Naive thymus-derived CD4-positive, alpha-beta T cell (primary cell): ENCODE measurements at regions not wholly inside any gene's neighbourhood (a gene's known extent, or its start where the extent isn't known, plus 50 kb on each side); places are given as distances from the start of the nearest gene placed in this dataset.

Experiments used
- ATAC-seq: fragments of 150-1000 bp; cut with Tn5 transposase; 2 replicates; pipeline ENCODE4 v1.10.0; 2021; ENCODE audit warnings: mild to moderate bottlenecking, moderate library complexity
- CTCF ChIA-PET: fragments of 350-600 bp; sonication (Branson Sonifier 250); formaldehyde crosslinking; loops from one replicate; lab custom pipeline; 2021; ENCODE audit warnings: antibody characterized with exemption; lab: Charles Lee
- POLR2A ChIA-PET: fragments of 350-600 bp; sonication (Branson Sonifier 250); formaldehyde crosslinking; loops from one replicate; lab custom pipeline; 2021; ENCODE audit warnings: antibody characterized with exemption, inconsistent platforms; lab: Charles Lee
- DNase-seq, 9 donors: peaks; one replicate each; pipeline versions ENCODE4 v3.0.0 to v3.0.0-alpha.2; 2020 to 2022; ENCODE audit warnings: mixed read lengths in 1 of 9
- H3K27ac ChIP-seq: one replicate; pipeline ENCODE4 v1.7.0; 2013; ENCODE audit warnings: mild to moderate bottlenecking, low read depth, low read length, moderate library complexity
- H3K27me3 ChIP-seq, 2 donors: one replicate each; pipeline ENCODE4 v1.7.0; 2013; ENCODE audit warnings: low read length in 2 of 2, mild to moderate bottlenecking in 2 of 2, moderate library complexity in 2 of 2; ENCODE audit not compliant: control insufficient read depth in 2 of 2, insufficient read depth in 2 of 2
- H3K36me3 ChIP-seq, 3 experiments: 1 replicate in 2 of 3; 2 replicates in 1 of 3; pipeline ENCODE4 v1.7.0; 2013; ENCODE audit warnings: low read length in 3 of 3, mild to moderate bottlenecking in 3 of 3, moderate library complexity in 1 of 3; ENCODE audit not compliant: insufficient read depth in 3 of 3, control insufficient read depth in 2 of 3
- H3K4me1 ChIP-seq, 2 donors: one replicate each; pipeline ENCODE4 v1.7.0; 2013; ENCODE audit warnings: low read length in 2 of 2, mild to moderate bottlenecking in 2 of 2, moderate library complexity in 1 of 2; ENCODE audit not compliant: control insufficient read depth in 2 of 2, insufficient read depth in 2 of 2
- H3K4me3 ChIP-seq: 2 replicates; pipeline ENCODE4 v1.7.0; 2013; ENCODE audit warnings: mild to moderate bottlenecking, low read length
- H3K9me3 ChIP-seq, 3 experiments: 1 replicate in 2 of 3; 2 replicates in 1 of 3; pipeline ENCODE4 v1.7.0; 2013; ENCODE audit warnings: low read length in 3 of 3; ENCODE audit not compliant: control insufficient read depth in 2 of 3
- H3K27ac Mint-ChIP-seq, 9 donors: one replicate each; pipeline ENCODE4 v1.8.0; 2020 to 2022; ENCODE audit warnings: mixed read lengths in 9 of 9, mild to moderate bottlenecking in 8 of 9, moderate library complexity in 5 of 9, inconsistent platforms in 2 of 9
- H3K27me3 Mint-ChIP-seq, 5 donors: one replicate each; pipeline ENCODE4 v1.8.0; 2021 to 2022; ENCODE audit warnings: mixed read lengths in 5 of 5, mild to moderate bottlenecking in 1 of 5
- H3K36me3 Mint-ChIP-seq, 5 donors: one replicate each; pipeline ENCODE4 v1.8.0; 2020 to 2022; ENCODE audit warnings: mixed read lengths in 5 of 5, mild to moderate bottlenecking in 3 of 5, inconsistent platforms in 1 of 5
- H3K4me1 Mint-ChIP-seq, 7 donors: one replicate each; pipeline ENCODE4 v1.8.0; 2020 to 2022; ENCODE audit warnings: mixed read lengths in 7 of 7, mild to moderate bottlenecking in 3 of 7, inconsistent platforms in 1 of 7
- H3K4me3 Mint-ChIP-seq, 10 donors: one replicate each; pipeline ENCODE4 v1.8.0; 2020 to 2022; ENCODE audit warnings: mild to moderate bottlenecking in 10 of 10, mixed read lengths in 10 of 10, moderate library complexity in 6 of 10, inconsistent platforms in 2 of 10
- H3K9me3 Mint-ChIP-seq, 11 donors: one replicate each; pipeline ENCODE4 v1.8.0; 2020 to 2022; ENCODE audit warnings: mixed read lengths in 11 of 11, mild to moderate bottlenecking in 4 of 11, inconsistent platforms in 1 of 11, moderate library complexity in 1 of 11
- intact Hi-C, 2 donors: fragments of 100-400 bp; cut with micrococcal nuclease; formaldehyde crosslinking; loops; one replicate each; pipeline ENCODE4 v1.15.1; 2023

DNA sequence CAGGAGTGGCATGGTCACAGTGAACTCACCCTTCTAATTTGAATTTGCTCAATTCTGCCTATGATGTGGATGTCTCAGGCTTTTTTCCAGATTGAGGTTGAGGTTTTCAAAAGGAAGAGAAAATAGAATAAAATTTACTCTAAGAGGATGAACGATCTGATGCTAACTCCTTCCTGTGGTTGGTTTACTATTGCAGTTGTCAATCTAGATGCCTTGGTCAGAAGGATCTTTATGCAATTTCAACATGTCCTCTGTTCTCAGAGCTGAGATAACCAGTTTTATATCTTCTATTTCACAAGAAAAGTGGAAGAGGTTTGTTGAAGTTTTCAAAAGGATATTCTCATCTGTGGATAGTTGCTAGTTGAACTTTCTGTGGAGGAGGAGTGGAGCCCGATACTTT lies 150.7 kb upstream of the WDR11 start:
- no peak overlapping the region for H3K4me3 ChIP-seq

GRCh38 chr10:120701381-120701780 lies 149.8 kb upstream of the WDR11 start:
- H3K36me3 ChIP-seq: no peaks in the 10 kb centered on the region
- no peaks in the 10 kb centered on the region for H3K27me3 ChIP-seq
- peak; percentile 53 for ATAC-seq
- H3K4me1 ChIP-seq: no peaks in the 10 kb centered on the region
- H3K9me3 Mint-ChIP-seq: peaks cover 7 to 42% (median 21%) of the 10 kb centered on the region in 11 donors
- H3K9me3 ChIP-seq: peaks cover 0 to 18% (median 0%) of the 10 kb centered on the region in 3 experiments
- H3K4me3 ChIP-seq: no peak overlapping the region
- H3K4me1 Mint-ChIP-seq: no peaks in the 10 kb centered on the region
- DNase-seq: no peak
- ChIA-PET CTCF (no interaction called here), POLR2A (no interaction called here)
- intact Hi-C loops: no loop called here
- H3K36me3 Mint-ChIP-seq: peaks cover 0 to 13% (median 4%) of the 10 kb centered on the region in 5 donors
- no peak overlapping the region for H3K27ac ChIP-seq
- H3K4me3 Mint-ChIP-seq: no peak overlapping the region
- peaks cover 0 to 16% (median 0%) of the 10 kb centered on the region in 5 donors for H3K27me3 Mint-ChIP-seq
- H3K27ac Mint-ChIP-seq: no peak overlapping the region

More for the DNA sequence above, 150.7 kb upstream of the WDR11 start:
- H3K4me1 Mint-ChIP-seq: no peaks in the 10 kb centered on the region
- DNase-seq: no peak
- Histone ChIP-seq H3K36me3 (no peaks in the 10 kb centered on the region), H3K27me3 (no peaks in the 10 kb centered on the region), H3K9me3 (peaks cover 0 to 18% (median 0%) of the 10 kb centered on the region in 3 experiments), H3K4me1 (no peaks in the 10 kb centered on the region), H3K27ac (no peak overlapping the region)
- intact Hi-C loops: no loop called here
- ChIA-PET CTCF (no interaction called here), POLR2A (no interaction called here)
- peak; percentile 56 for ATAC-seq
- H3K27me3 Mint-ChIP-seq: peaks cover 0 to 16% (median 0%) of the 10 kb centered on the region in 5 donors
- peaks cover 8 to 51% (median 27%) of the 10 kb centered on the region in 11 donors for H3K9me3 Mint-ChIP-seq
- H3K4me3 Mint-ChIP-seq: no peak overlapping the region
- no peak overlapping the region for H3K27ac Mint-ChIP-seq
- peaks cover 0 to 13% (median 4%) of the 10 kb centered on the region in 5 donors for H3K36me3 Mint-ChIP-seq

DNA sequence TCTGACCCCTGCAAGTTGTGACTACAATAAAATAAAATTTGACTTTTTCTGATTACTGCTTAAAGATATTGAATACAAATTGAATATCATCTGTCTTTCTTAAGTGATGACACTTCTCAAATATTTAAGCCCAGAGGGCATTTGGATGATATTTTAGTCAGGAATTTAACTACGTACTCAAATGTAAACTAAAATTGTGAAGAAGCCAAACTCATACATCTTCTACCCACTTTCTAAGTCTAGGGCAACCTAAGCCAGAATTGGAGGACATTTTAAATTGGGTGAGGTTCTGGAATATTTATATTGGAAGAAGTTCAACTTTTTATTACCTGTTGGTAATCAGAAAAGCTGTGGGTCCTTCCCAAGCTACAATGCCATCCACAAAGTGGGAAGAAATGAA lies 149.1 kb upstream of the WDR11 start:
- Mint-ChIP-seq H3K27me3 (peaks cover 0 to 19% (median 0%) of the 10 kb centered on the region in 5 donors), H3K36me3 (peaks cover 0 to 13% (median 4%) of the 10 kb centered on the region in 5 donors), H3K9me3 (peaks cover 5 to 37% (median 20%) of the 10 kb centered on the region in 11 donors), H3K27ac (no peak overlapping the region), H3K4me3 (no peak overlapping the region), H3K4me1 (no peaks in the 10 kb centered on the region)
- intact Hi-C loops: no loop called here
- DNase-seq: no peak
- ATAC-seq: no peak
- Histone ChIP-seq H3K27me3 (no peaks in the 10 kb centered on the region), H3K27ac (no peak overlapping the region), H3K36me3 (no peaks in the 10 kb centered on the region), H3K4me3 (no peak overlapping the region), H3K9me3 (peaks cover 0 to 18% (median 0%) of the 10 kb centered on the region in 3 experiments), H3K4me1 (no peaks in the 10 kb centered on the region)
- ChIA-PET CTCF (no interaction called here), POLR2A (no interaction called here)

DNA sequence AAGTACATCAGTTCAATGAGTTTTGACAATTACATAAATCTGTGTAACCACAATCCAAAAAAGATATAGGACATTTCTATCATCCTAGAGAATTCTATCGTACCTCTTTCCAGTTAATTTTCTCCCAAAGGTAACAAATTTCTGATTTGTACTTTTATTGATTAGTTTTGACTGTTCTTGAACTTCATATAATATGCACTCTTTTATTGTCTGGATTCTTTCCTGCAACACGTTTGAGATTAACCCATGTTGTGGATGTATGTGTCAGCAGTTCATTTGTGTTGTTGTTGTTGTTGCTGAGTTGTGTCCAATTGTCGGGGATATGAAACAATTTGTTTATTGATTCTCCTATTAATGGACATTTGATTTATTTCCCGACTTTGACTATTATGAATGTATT lies 145.9 kb upstream of the WDR11 start:
- CTCF ChIA-PET: no interaction called here
- DNase-seq (no peak), ATAC-seq (no peak)
- intact Hi-C loops: no loop called here
- Histone ChIP-seq H3K36me3 (no peaks in the 10 kb centered on the region), H3K27ac (no peak overlapping the region), H3K9me3 (no peaks in the 10 kb centered on the region), H3K4me3 (no peak overlapping the region), H3K27me3 (no peaks in the 10 kb centered on the region), H3K4me1 (no peaks in the 10 kb centered on the region)
- no peak overlapping the region for H3K4me3 Mint-ChIP-seq
- H3K27ac Mint-ChIP-seq: no peak overlapping the region
- peaks cover 0 to 17% (median 3%) of the 10 kb centered on the region in 5 donors for H3K27me3 Mint-ChIP-seq
- H3K4me1 Mint-ChIP-seq: no peaks in the 10 kb centered on the region
- no peaks in the 10 kb centered on the region for H3K36me3 Mint-ChIP-seq
- POLR2A ChIA-PET: no interaction called here
- peaks cover 0 to 7% (median 4%) of the 10 kb centered on the region in 11 donors for H3K9me3 Mint-ChIP-seq

- Histone ChIP-seq H3K27me3 (no peaks in the 10 kb centered on the region), H3K36me3 (no peaks in the 10 kb centered on the region), H3K27ac (no peak overlapping the region), H3K4me1 (no peaks in the 10 kb centered on the region), H3K9me3 (no peaks in the 10 kb centered on the region), H3K4me3 (no peak overlapping the region)
- H3K4me3 Mint-ChIP-seq: no peak overlapping the region
- peaks cover 0 to 7% (median 0%) of the 10 kb centered on the region in 7 donors for H3K4me1 Mint-ChIP-seq
- no peak for ATAC-seq
- ChIA-PET CTCF (no interaction called here), POLR2A (no interaction called here)
- H3K27ac Mint-ChIP-seq: no peak overlapping the region
- H3K27me3 Mint-ChIP-seq: peaks cover 0 to 29% (median 6%) of the 10 kb centered on the region in 5 donors
- DNase-seq: no peak
- H3K36me3 Mint-ChIP-seq: no peaks in the 10 kb centered on the region
- intact Hi-C loops: no loop called here
- H3K9me3 Mint-ChIP-seq: peaks cover 0 to 1% (median 0%) of the 10 kb centered on the region in 11 donors
These were observed 141.1 kb upstream of the WDR11 start for GRCh38 chr10:120710076-120710475.

DNA sequence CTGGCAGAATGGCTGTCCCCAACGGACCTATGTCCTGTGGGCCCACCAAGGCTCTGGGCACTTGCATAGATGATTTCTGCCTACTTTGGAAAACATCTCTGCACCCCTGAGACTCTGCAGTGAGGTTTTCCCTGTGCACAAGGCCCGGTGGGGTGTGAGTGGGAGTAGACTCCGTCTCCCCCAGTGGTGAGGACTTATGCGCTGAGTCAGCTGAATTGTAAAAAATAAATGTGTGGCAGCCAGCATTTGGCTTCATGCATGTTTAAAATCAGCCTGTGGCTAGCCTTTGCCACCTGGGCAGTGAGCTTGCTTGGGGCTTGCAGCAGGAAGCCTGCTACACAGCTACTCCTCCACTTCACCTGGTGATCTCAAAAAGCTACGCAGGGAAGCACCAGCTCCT lies 139.3 kb upstream of the WDR11 start:
- no peak overlapping the region for H3K4me3 Mint-ChIP-seq
- Histone ChIP-seq H3K27me3 (no peaks in the 10 kb centered on the region), H3K4me3 (no peak overlapping the region), H3K4me1 (no peaks in the 10 kb centered on the region), H3K36me3 (no peaks in the 10 kb centered on the region), H3K27ac (no peak overlapping the region), H3K9me3 (no peaks in the 10 kb centered on the region)
- DNase-seq (no peak), ATAC-seq (no peak)
- no peaks in the 10 kb centered on the region for H3K36me3 Mint-ChIP-seq
- CTCF ChIA-PET: no interaction called here
- H3K27ac Mint-ChIP-seq: no peak overlapping the region
- H3K9me3 Mint-ChIP-seq: peaks cover 0 to 1% (median 0%) of the 10 kb centered on the region in 11 donors
- peaks cover 0 to 7% (median 0%) of the 10 kb centered on the region in 7 donors for H3K4me1 Mint-ChIP-seq
- POLR2A ChIA-PET: no interaction called here
- peaks cover 0 to 30% (median 7%) of the 10 kb centered on the region in 5 donors for H3K27me3 Mint-ChIP-seq
- intact Hi-C loops: no loop called here

- Mint-ChIP-seq H3K4me3 (no peak overlapping the region), H3K27me3 (peaks cover 0 to 24% (median 10%) of the 10 kb centered on the region in 5 donors), H3K36me3 (no peaks in the 10 kb centered on the region), H3K4me1 (peaks cover 0 to 10% (median 0%) of the 10 kb centered on the region in 7 donors), H3K27ac (no peak overlapping the region), H3K9me3 (peaks cover 0 to 6% (median 0%) of the 10 kb centered on the region in 11 donors)
- intact Hi-C loops: no loop called here
- no peak overlapping the region for H3K4me3 ChIP-seq
- H3K36me3 ChIP-seq: no peaks in the 10 kb centered on the region
- CTCF ChIA-PET: no interaction called here
- POLR2A ChIA-PET: no interaction called here
- H3K4me1 ChIP-seq: no peaks in the 10 kb centered on the region
- no peak overlapping the region for H3K27ac ChIP-seq
- H3K27me3 ChIP-seq: no peaks in the 10 kb centered on the region
- H3K9me3 ChIP-seq: no peaks in the 10 kb centered on the region
- ATAC-seq (no peak), DNase-seq (no peak)
These were observed 137.5 kb upstream of the WDR11 start for GRCh38 chr10:120713573-120714205.
